Tibial nerve (tissue), 4 donors: ENCODE measurements at regions not wholly inside any gene's neighbourhood (a gene's known extent, or its start where the extent isn't known, plus 50 kb on each side); places are given as distances from the start of the nearest gene placed in this dataset.

Experiments used
- EP300 ChIP-seq, 2 donors: sonication (generic); formaldehyde crosslinking; IDR thresholded peaks; one replicate each; pipeline ENCODE4 v1.6.1; 2017; ENCODE audit warnings: antibody characterized with exemption in 2 of 2, mild to moderate bottlenecking in 1 of 2
- POLR2A ChIP-seq, 2 donors: fragments of 450-650 bp; IDR thresholded peaks; one replicate each; pipeline ENCODE4 v1.6.1; 2017; ENCODE audit warnings: antibody characterized with exemption in 2 of 2, mild to moderate bottlenecking in 2 of 2, moderate library complexity in 2 of 2
- TF ChIP-seq, protein P1 (sequence below), 5 experiments: fragments of 200-600 bp in 3 of 5; fragments of 450-650 bp in 2 of 5; sonication (generic) in 3 of 5; IDR thresholded peaks; one replicate each; pipeline ENCODE4 v1.5.1; 2016 to 2019; ENCODE audit warnings: antibody characterized with exemption in 5 of 5, mild to moderate bottlenecking in 3 of 5, moderate library complexity in 2 of 5

DNA sequence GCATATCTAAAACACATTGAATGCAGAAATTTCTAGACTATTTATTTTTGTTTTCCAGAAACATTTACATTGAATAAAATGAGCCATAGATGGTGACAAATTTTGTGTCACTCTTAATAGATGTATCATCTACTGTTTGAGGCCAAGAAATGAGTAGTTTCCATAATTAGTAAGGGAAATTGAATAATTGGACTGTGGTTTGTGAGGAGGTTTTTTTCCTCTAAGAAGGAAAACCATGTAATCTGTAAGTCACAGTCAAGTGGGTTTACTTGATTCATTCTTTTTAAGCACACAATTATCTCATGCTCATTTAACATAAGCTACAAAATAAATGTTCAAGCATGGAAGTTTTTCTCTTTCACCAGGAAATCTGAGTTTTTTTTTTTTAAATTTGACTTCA lies 876.4 kb downstream of the NR2F1-AS1 start:
- TF ChIP-seq, protein P1, sequence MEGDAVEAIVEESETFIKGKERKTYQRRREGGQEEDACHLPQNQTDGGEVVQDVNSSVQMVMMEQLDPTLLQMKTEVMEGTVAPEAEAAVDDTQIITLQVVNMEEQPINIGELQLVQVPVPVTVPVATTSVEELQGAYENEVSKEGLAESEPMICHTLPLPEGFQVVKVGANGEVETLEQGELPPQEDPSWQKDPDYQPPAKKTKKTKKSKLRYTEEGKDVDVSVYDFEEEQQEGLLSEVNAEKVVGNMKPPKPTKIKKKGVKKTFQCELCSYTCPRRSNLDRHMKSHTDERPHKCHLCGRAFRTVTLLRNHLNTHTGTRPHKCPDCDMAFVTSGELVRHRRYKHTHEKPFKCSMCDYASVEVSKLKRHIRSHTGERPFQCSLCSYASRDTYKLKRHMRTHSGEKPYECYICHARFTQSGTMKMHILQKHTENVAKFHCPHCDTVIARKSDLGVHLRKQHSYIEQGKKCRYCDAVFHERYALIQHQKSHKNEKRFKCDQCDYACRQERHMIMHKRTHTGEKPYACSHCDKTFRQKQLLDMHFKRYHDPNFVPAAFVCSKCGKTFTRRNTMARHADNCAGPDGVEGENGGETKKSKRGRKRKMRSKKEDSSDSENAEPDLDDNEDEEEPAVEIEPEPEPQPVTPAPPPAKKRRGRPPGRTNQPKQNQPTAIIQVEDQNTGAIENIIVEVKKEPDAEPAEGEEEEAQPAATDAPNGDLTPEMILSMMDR (IDR thresholded peaks at IDR 0.05): no peak
- no peak for TF ChIP-seq POLR2A (IDR thresholded peaks at IDR 0.05)
- no peak for TF ChIP-seq EP300 (IDR thresholded peaks at IDR 0.05)
